ENCODE measurements at regions not wholly inside any gene's neighbourhood (a gene's known extent, or its start where the extent isn't known, plus 50 kb on each side); places are given as distances from the start of the nearest gene placed in this dataset.
"Not testable (repeated sequence)": the region's sequence is repeated elsewhere in the genome, so short reads cannot be mapped to it uniquely, and the experiment has no call there.

DNA sequence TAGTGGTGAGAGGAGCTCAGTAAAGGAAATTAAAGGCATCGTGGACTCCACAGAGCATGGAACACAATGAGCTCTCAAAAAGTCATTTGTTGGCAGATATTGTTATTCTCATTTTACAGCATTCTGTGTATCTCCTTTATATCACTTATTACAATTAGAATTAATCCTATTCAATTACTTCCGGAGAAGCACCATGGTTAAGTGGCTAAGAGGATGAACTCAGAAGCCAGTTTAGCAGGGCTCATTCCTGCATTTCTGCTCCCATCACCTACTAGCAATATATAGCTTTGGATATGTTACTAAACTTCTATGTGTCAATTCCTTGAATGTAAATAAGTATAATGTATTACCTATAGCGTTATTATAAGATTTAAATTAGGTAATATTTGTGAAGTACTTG is 683.3 kb downstream of the IRS1 start:
- DNase-seq: no peak

DNA sequence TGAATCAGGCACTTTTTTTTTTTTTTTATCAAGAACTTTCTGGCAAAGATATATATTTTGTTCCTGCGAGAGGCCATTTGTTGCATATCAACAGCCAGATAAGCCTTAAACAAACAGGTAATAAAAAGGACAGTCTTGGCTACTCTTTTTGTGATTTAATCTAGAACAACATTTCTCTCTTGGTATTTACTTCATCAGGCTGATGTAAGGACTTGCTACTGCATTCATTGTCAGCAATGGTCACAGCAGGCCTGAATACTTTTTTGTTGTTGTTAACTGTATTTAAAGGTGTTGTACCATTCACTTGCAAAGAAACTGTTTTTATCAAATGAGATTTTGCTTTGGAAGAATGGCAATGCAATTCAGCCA is 683.8 kb downstream of the IRS1 start:
- DNase-seq: no peak

DNA sequence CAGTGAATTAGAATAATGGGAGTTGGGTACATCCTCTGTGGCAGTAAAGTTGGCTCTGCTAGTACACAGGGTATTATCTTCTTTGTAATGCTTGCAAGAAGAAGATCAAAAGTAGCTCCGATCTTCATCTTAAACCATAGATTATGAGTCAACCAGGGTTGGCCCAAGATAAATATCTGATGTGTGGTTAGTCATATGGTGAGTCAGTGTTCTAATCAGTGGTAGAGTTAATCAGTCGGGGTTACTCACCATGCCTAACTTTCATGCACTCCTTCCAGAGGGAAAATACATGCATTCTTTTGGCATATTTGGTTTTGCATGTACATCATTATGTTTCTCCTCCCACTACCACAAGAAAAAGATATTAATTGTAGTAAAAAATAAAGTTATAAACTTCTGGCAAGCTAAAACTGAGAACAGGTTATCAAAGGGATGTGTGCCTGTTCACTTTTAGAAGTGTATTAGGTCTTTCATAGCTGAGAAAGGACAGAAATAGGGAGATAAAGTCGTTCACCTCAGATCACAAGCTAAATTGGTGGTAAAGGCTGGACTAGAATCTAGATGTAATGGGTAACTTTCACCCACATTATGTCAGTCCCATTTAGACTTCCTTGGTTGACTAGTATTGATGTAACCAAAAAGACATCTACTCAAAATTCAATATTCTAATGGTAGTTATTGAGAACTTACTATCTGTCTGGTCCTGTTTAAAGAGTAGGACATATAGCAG is 684.4 kb downstream of the IRS1 start:
- DNase-seq: no peak

DNA sequence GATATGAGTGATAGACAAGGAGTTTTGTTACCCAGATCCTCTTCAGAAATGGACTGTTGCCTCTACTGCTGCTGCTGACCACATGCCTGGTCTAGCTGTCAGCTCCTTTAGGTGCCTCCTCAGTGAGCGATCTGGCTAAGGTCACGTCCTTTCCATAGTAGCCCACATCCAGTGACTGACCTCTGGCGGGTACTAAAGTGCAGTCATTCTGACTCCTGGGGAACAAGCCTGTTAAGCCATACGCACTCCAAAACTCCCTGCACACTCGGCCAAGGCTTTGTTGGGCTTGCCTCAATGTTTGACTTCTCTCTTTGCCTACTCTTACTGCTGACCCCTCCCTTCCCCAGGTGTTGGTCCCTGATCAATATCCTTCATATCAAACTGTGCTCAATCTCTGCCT is 685.2 kb downstream of the IRS1 start:
- DNase-seq: no peak

DNA sequence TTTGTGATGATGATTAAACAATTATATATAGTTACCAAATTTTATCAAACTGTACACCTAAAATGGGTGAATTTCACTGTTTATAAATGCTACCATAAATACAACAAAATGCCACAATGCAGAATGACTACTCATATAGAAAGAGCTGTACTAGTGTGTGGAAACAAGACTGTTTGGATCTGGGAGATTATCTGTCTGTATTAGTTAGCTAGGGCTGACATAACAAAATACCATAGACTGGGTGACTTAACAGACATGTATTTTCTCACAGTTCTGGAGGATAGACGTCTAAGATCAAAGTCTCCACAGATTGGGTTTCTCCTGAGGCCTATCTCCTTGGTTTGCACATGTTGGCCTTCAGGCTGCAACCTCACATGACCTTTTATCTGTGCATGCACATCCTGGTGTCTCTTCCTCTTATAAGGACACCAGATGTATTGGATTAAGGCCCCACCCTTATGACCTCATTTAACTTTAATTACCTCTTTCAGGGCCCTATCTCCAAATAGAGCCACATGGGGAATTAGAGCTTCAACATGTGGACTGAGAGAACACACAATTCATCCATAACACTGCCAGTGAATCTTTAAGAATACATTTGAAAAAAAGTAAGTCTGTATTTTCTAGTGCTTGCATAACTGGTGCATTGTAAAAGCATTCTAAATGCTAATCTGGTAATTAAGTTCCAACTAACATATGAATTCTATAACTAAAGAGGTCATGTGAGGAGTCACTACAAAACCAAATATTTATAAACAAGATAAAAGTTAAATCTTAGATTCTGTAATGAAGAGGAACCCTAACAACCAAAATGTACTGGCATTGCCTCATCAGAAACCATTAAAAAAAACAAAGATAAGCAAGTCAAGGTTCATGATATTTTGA is 699.6 kb downstream of the NYAP2 start:
- DNase-seq: no peak

DNA sequence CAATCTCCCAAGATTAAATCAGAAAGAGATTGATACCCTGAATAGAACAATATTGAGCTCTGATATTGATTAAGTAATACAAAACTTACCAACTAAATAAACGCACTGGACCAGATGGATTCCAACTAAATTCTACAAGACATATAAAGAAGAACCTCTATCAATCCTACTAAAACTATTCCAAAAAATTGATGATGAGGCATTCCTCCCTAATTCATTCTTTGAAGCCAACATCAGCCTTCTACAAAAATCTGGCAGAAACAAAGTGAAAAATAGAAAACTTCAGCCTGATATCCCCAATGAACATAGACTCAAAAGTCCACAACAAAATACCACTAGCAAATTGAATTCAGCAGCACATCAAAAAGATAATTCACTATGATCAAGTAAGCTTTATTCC is 695.5 kb downstream of the NYAP2 start:
- no peak for DNase-seq

DNA sequence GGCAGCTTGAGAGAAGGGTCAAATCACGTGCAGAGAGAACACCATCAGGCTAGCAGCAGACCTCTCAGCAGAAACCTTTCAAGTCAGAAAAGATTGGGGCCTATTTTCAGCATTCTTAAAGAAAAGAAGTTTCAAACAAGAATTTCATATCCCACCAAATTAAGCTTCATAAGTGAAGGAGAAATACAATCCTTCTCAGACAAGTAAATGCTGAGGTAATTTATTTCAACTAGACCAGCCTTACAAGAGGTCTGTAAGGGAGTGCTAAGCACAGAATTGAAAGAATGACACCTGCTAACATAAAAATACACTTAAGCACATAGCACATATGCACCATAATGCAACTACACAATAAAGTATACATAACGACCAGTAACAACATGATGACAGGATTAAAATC is 693.9 kb downstream of the NYAP2 start:
- DNase-seq: no peak

DNA sequence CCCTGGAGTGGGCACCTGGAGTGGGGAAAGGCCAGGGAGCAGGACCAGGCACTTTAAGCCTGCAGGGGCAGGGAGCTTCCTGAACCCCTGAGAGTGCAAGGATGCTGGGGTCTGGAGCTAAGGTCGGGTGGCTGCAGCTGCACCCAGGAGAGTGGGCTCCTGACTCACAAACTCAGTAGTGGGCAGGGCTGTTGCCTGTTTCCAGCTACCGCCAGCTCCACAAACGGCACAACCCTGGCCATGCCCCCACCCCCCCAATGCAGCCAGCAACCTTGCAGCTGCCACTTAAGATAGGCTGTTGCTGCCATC is 688.8 kb downstream of the NYAP2 start:
- DNase-seq: no peak

DNA sequence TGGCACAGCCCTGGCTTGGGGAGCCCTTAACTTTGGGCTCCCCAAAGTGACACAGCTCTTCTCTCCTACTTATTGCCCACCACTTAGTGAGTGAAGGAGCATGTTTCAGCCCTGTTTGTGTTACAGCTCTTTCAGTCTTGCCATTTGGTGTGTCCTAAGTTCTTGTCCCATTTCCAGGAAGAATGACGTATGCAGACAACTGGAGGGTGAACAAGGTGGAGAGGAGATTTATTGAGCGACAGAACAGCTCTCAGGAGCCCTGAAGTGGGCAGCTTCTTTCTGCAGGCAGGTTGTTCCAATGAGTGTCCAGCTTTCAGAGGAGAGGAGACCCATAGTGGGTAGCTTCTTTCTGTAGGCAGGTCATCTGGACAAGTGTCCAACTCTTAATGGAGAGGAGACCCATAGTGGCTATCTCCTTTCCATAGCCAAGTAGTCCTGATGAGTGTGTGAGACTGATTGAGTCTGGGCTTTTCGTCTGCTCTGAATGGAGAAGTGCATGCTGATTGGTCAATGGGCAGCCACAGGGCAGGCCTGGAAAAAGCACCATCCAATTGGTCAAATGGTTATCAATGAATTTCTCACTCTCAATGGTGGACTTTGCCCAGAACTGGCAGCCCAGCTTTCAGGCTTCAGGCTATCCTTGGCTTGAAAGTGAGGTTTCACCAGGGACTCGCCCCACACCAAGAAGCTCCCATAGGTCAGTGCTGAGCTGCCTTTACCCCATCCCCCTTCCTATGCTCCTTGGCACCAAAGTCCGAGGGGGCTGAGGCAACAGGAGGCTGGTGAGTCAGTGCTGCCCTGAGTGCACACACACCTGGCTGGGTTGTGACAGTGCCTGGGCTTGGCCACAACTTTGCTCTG is 688.2 kb downstream of the NYAP2 start:
- DNase-seq: no peak

DNA sequence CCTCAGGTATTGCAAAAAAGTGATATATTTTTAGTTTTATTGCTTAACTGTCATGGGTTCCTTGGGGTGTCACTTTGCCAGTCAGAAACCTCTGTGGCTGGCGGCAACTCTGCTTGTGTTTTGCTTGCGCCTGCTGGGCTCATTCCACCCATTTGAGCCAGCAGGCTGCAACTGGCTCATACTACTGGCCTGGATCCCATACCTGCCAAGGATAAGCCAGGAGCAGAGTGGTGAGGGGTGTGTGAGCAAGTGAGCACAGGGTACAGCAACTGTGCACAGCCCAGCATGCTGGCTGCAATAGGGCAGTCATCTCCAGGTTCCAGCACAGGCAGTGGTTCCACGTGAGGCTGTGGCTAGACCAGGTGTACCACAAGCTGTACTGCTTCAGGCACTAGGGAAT is 687.5 kb downstream of the NYAP2 start:
- no peak for DNase-seq

DNA sequence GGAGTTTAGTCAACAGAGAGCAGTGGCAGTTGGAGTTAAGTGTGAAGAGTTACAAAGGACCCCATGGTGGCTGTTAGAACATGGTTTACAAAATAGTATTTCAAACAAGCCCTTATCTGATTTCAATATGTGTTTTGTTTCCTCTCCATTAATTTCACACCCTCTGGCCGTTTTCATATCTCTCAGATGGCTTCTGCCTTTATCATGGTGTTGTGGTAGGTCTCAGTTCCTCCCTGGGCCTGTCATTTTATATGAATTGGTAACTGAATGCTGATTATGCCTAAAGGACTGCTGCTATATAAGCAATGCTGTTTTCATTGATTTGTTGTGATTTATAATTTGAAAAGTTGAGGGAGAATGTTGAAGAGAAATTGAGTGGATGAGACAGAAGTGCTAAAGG is 686.7 kb downstream of the NYAP2 start:
- DNase-seq: no peak

DNA sequence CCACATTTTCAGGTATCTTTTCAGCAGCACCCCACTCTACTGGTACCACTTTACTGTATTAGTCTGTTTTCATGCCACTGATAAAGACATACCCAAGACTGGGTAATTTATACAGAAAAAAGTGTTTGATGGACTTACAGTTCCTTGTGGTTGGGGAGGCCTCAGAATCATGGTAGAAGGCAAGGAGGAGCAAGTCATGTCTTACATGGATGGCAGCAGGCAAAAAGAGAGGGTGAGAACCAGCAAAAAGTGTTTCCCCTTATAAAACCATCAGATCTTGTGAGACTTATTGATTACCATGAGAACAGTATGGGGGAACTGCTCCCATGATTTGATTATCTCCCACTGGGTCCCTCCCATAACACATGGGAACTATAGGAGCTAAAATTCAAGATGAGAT is 685.9 kb downstream of the NYAP2 start:
- DNase-seq: not testable (repeated sequence)

DNA sequence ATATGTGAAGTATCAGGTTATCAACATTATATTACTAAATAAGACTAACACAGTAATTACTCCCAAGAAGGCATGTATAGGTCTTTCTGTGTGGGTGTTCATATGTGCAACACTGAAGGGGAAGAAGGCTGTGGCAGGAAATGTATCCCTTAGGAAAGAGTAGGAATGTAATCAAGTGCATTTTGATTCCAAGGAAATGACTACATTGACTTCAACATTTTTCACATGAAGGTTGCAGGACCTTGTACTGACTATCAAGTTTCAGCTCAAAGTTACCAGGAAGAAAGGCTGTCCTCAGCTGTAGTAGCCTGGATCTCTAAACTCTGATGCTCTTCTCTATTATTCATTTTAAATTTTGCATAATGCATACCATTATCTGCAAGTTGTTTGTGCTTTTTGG is 680.8 kb downstream of the NYAP2 start:
- no peak for DNase-seq

DNA sequence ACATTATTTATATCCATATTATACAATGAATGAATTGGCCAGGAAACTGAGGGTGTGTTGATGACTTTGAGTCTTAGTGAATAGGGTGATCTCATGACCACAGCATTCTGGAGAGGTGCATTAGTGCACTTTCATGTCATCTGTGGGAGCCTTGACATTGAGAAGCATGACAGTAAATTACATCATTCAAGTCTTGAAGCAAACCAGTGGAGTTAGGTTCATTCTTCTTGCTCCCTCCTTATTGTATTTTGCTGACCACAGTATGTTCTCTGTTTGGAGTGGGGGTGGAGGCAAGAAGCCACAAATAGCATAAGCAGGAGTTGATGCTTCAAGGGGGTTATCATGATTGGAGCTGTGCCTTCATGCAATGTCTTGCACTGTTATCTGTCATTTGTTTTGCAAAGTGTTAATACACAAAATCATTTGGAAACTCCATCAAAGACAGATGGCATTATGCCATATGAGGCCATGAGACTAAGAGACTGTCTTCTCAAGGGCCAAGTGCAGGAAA is 680.2 kb downstream of the NYAP2 start:
- no peak for DNase-seq

DNA sequence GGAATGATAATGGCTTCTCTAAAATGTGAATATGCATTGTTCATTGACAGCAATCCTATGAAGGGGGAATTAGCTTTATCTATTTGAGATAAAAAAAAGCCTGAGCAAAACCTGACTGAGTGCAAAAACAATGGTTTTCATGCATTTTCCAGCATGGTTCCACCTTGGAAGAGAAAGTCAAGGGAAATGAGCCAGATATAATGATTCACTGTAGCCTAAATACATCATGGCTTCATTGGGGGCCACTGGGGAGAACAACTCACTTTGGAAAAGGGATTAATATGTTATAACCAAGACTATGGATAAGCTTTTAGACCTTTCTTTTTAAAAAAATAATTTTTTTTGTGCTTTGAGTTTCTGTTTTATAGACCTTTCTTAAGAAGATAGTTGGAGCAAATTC is 679.7 kb downstream of the NYAP2 start:
- no peak for DNase-seq

DNA sequence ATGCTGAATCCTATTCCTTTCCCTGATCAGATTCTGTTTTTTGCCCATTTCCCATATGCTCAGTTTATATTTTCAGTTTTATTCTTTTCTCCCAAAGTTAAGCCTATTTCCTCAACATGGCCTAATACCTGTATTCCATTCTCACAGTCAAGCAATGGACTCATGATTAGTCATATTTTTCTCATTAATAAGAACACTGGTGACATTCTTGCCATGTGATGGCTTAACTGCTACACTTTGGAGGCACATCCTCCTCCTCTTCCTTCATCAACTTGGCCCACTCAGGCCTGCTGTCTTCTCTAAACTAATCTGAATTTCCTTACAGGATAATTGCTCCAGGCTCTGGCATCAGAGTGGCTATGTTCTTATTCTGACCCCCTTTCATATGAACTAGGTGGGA is 679.2 kb downstream of the NYAP2 start:
- DNase-seq: no peak

DNA sequence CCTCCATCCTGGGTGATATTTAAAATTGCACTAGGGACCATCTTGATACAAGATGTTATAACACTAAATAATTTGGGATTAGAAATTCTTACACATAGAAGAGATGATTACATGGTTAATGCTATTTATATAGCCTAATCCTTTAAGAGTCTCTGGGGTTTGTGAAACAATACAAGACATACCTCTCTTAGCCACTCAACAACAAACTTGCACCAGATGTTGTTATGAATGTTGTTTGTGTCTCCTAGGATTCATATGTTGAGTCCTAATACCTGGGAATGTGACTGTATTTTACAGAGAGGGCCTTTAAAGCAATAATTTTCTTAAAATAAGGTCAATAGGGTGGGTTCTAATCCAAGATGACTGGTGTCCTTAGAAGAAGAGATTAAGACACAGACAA is 678.3 kb downstream of the NYAP2 start:
- no peak for DNase-seq

DNA sequence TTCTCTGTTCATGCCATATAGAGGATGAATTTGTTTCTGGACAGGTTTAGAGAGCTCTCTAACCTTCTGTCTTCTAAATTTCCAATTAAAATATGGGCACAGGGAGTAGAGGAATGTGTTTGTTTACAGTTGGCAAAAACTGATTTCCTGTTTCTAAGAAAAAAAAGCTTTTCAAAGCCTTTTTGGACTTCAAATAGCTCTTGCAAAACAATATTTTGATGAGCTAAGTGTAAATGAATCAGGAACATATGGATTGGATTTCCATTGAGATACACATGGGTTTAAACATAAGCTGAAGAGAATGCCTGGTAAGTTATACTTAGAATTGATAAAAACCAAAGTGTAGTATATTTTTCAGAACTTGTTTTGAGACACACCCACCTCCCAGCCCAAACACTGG is 677.5 kb downstream of the NYAP2 start:
- no peak for DNase-seq

DNA sequence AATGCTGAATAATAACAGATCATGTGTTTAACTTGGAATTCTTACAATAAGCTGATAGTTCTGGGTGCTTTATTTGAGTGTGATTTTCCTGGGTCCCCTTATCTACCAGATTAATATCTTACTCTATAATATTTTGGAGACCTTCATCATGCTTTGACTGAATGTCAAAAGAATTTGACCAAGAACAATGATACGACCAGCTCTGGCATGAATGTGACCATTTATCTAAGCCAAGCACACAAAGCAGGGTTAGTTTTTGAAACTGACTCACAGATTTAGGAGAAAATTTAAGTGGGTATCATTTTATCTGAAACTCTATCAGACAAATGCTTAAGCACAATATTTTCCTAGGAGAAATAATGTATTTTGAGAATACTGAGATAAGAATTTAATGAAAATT is 677.0 kb downstream of the NYAP2 start:
- no peak for DNase-seq

DNA sequence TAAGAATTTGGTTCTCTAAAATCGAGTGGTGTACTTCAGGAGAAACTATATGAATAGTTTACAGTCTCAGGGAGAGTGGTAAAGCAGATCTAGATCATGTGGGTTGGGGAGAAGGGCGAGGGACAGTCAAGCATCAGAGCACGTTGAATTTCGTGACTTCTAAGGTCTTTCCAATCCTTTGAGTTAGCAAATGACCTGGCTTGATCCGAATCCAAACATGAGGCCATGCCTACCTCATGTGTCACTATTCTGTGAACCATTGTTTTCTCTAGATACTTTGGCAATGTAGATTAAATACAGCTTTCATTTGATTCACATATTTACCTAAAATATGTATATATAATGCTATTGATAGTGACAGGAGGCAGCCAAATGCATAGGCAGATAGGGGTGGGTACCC is 674.9 kb downstream of the NYAP2 start:
- DNase-seq: no peak

DNA sequence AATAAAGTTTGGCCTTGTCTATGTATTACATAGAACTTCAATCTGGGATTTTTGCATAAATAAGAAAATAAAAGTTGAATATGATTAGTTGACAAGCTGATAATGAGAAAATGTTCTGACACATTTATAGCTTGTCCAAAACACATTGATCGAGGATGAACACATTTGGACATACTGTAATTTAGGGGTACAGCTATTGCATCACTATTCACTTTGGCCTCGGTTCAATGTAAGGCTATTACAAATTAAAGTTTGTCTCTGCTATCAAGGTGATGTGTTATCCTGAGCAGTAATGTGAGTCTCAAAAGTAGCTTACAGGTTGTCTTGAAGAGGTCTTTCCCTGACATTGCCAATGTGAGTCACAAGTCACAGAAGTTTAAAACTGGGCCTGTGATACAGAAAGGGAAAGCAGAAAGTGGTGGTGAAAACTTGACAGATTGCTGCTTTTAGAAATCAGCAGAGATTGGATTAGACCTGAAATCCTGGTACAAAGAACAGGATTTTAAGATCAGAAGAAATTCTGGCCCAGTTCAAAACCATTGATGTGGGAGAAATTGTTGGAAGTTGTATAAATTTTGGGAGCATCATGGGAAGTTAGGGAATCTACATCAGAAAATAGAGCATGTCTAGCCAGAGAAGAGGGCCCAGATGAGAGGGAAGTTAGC is 674.1 kb downstream of the NYAP2 start:
- DNase-seq: no peak

DNA sequence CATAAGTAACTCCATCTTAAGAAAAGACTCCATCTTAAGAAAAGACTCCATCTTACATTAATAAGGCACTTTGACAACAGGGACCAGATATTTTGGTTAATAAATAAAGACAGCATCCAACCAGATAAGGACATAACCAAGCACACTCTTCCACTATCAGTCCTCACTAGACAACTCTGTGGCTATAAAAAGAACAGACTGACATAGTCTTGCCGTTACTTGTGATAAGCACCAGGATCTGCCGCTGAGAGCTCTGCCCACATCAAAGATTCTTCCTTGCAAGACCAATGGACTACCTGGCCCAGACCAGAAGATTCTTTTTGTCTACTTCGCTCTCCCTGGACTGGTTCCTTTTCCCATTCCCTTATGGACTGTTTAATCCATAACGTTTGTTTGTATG is 667.4 kb downstream of the NYAP2 start:
- no peak for DNase-seq

DNA sequence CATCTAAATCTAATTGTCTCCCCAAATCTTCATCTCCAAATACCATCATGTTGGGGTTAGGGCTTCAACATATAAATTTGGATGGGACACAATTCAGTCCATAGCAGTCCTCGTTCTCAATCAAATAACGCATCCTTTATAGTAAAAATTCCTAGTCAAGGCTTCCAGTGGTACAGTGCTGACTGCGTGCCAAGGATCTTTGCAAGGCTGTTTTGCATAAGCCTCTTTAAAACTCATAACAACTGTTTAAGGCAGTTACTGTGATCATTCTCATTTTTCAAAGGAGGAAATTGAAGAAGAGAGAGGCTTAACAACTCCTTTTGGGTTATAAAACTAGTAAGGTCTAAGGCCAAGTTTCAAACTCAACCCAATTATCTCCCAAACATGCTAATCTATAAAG is 666.9 kb downstream of the NYAP2 start:
- no peak for DNase-seq

Measured in effector CD4-positive, alpha-beta T cell (primary cell).